ENCODE measurements at regions not wholly inside any gene's neighbourhood (a gene's known extent, or its start where the extent isn't known, plus 50 kb on each side); places are given as distances from the start of the nearest gene placed in this dataset.

- no peak overlapping the region for H3K27ac ChIP-seq
- no peak overlapping the region for H3K4me3 ChIP-seq (ENCODE audit: low read depth in 1 of 2, low read length in 1 of 2)
- TF ChIP-seq CTCF (IDR thresholded peaks at IDR 0.05): no peak
- no peaks in the 10 kb centered on the region for H3K9me3 ChIP-seq
- H3K27me3 ChIP-seq: peaks cover 22% of the 10 kb centered on the region
- H3K36me3 ChIP-seq: no peaks in the 10 kb centered on the region
- H3K4me1 ChIP-seq (ENCODE audit: control insufficient read depth in 1 of 2, insufficient read depth in 1 of 2, low read depth in 1 of 2, low read length in 1 of 2): no peaks in the 10 kb centered on the region
Observed at GRCh38 chr9:135299239-135299590, 180.4 kb upstream of the PPP1R26 start.

GRCh38 chr9:135299651-135300345 is 179.8 kb upstream of the PPP1R26 start:
- H3K27ac ChIP-seq: no peak overlapping the region
- peaks cover 22% of the 10 kb centered on the region for H3K27me3 ChIP-seq
- H3K9me3 ChIP-seq: no peaks in the 10 kb centered on the region
- H3K4me3 ChIP-seq (ENCODE audit: low read depth in 1 of 2, low read length in 1 of 2): no peak overlapping the region
- TF ChIP-seq CTCF (IDR thresholded peaks at IDR 0.05): no peak
- H3K36me3 ChIP-seq: no peaks in the 10 kb centered on the region
- H3K4me1 ChIP-seq (ENCODE audit: control insufficient read depth in 1 of 2, insufficient read depth in 1 of 2, low read depth in 1 of 2, low read length in 1 of 2): no peaks in the 10 kb centered on the region

- Histone ChIP-seq H3K4me1 (ENCODE audit: control insufficient read depth in 1 of 2, insufficient read depth in 1 of 2, low read depth in 1 of 2, low read length in 1 of 2) (no peaks in the 10 kb centered on the region), H3K9me3 (no peaks in the 10 kb centered on the region), H3K36me3 (no peaks in the 10 kb centered on the region), H3K4me3 (ENCODE audit: low read depth in 1 of 2, low read length in 1 of 2) (no peak overlapping the region), H3K27me3 (peaks cover 22% of the 10 kb centered on the region), H3K27ac (no peak overlapping the region)
- TF ChIP-seq CTCF (IDR thresholded peaks at IDR 0.05): no peak
Observed at GRCh38 chr9:135300346-135301141, 179.0 kb upstream of the PPP1R26 start.

GRCh38 chr9:135301271-135302263 is 178.0 kb upstream of the PPP1R26 start:
- peaks cover 14% of the 10 kb centered on the region for H3K27me3 ChIP-seq
- H3K36me3 ChIP-seq: no peaks in the 10 kb centered on the region
- TF ChIP-seq CTCF (IDR thresholded peaks at IDR 0.05): no peak
- no peaks in the 10 kb centered on the region for H3K4me1 ChIP-seq (ENCODE audit: control insufficient read depth in 1 of 2, insufficient read depth in 1 of 2, low read depth in 1 of 2, low read length in 1 of 2)
- H3K27ac ChIP-seq: no peak overlapping the region
- no peak overlapping the region for H3K4me3 ChIP-seq (ENCODE audit: low read depth in 1 of 2, low read length in 1 of 2)
- H3K9me3 ChIP-seq: no peaks in the 10 kb centered on the region

Data from neutrophil (primary cell).